Ammon's horn (tissue), 1 donor: ENCODE measurements at regions not wholly inside any gene's neighbourhood (a gene's known extent, or its start where the extent isn't known, plus 50 kb on each side); places are given as distances from the start of the nearest gene placed in this dataset.
"Not testable (repeated sequence)": the region's sequence is repeated elsewhere in the genome, so short reads cannot be mapped to it uniquely, and the experiment has no call there.

Experiments used
- DNase-seq: peaks from one replicate; pipeline ENCODE4 v3.0.0-alpha.2; 2016; ENCODE audit warnings: low spot score

- no peak for DNase-seq
Measured at GRCh38 chr13:19062019-19062646, 119.5 kb downstream of the TUBA3C start.

GRCh38 chr13:19061278-19061677 is 120.3 kb downstream of the TUBA3C start:
- no peak for DNase-seq

- no peak for DNase-seq
Measured at GRCh38 chr13:19060311-19061002, 121.2 kb downstream of the TUBA3C start.

- DNase-seq = no peak
Measured at GRCh38 chr13:19059016-19059780, 122.4 kb downstream of the TUBA3C start.

- no peak for DNase-seq
Measured at GRCh38 chr13:19058566-19058965, 123.1 kb downstream of the TUBA3C start.

- DNase-seq = no peak
Measured at GRCh38 chr13:19057588-19058340, 123.9 kb downstream of the TUBA3C start.

- no peak for DNase-seq
Measured at GRCh38 chr13:19056984-19057490, 124.6 kb downstream of the TUBA3C start.

GRCh38 chr13:19056355-19056880 is 125.2 kb downstream of the TUBA3C start:
- DNase-seq = no peak

GRCh38 chr13:19055611-19056010 is 126.0 kb downstream of the TUBA3C start:
- DNase-seq = no peak

GRCh38 chr13:19053561-19053960 is 128.1 kb downstream of the TUBA3C start:
- DNase-seq = no peak

- DNase-seq = no peak
Measured at GRCh38 chr13:19052931-19053330, 128.7 kb downstream of the TUBA3C start.

GRCh38 chr13:19052180-19052579 is 129.4 kb downstream of the TUBA3C start:
- no peak for DNase-seq

- DNase-seq = no peak
Measured at GRCh38 chr13:19050901-19051300, 130.7 kb downstream of the TUBA3C start.

GRCh38 chr13:19049624-19050023 is 132.0 kb downstream of the TUBA3C start:
- DNase-seq = not testable (repeated sequence)

- no peak for DNase-seq
Measured at GRCh38 chr13:19048381-19048780, 133.2 kb downstream of the TUBA3C start.

GRCh38 chr13:19023115-19023514 is 158.5 kb downstream of the TUBA3C start:
- DNase-seq = no peak

GRCh38 chr13:19020988-19021387 is 160.6 kb downstream of the TUBA3C start:
- DNase-seq = no peak

GRCh38 chr13:18998389-18998788 is 183.2 kb downstream of the TUBA3C start:
- DNase-seq = no peak

GRCh38 chr13:18996627-18997051 is 185.0 kb downstream of the TUBA3C start:
- DNase-seq = no peak

GRCh38 chr13:18996221-18996620 is 185.4 kb downstream of the TUBA3C start:
- no peak for DNase-seq

- no peak for DNase-seq
Measured at GRCh38 chr13:18995259-18995873, 186.3 kb downstream of the TUBA3C start.
